Transverse colon (tissue), 3 donors: ENCODE measurements at regions not wholly inside any gene's neighbourhood (a gene's known extent, or its start where the extent isn't known, plus 50 kb on each side); places are given as distances from the start of the nearest gene placed in this dataset.

Experiments used
- CTCF ChIP-seq, 5 experiments: fragments of 200-600 bp in 3 of 5; fragments of 450-650 bp in 2 of 5; sonication (generic) in 3 of 5; IDR thresholded peaks; 1 replicate in 2 of 5; 2 replicates in 3 of 5; pipeline ENCODE4 v1.5.1; 2016 to 2017; ENCODE audit warnings: antibody characterized with exemption in 5 of 5, inconsistent platforms in 3 of 5, mild to moderate bottlenecking in 2 of 5, moderate library complexity in 1 of 5
- EP300 ChIP-seq: sonication (generic); formaldehyde crosslinking; IDR thresholded peaks from one replicate; pipeline ENCODE4 v1.6.1; 2017; ENCODE audit warnings: antibody characterized with exemption, low read depth

GRCh38 chr20:55597526-55597925 lies 407.8 kb downstream of the CBLN4 start:
- TF ChIP-seq EP300 = no peak
- no peak for TF ChIP-seq CTCF (IDR thresholded peaks at IDR 0.05)
